ENCODE measurements at regions not wholly inside any gene's neighbourhood (a gene's known extent, or its start where the extent isn't known, plus 50 kb on each side); places are given as distances from the start of the nearest gene placed in this dataset.

DNA sequence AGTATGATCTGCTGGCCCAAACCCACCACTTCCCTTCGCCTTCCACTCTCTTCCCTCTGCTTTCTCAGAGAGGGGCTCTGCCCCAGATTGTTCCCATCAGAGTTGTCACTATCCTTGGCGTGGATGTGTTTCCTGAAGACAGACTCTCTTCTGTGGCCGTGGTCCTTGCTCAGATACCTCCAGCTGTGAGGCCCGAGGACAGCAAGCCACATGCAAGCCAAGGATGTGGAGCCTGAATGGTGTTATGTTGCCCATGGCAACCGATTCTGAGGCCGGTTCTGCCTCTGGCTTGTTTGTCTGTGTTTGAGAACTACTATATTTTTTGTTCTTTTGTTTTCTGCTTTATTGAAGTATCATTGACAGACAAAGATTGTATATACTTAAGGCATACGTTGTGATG lies 247.4 kb upstream of the PODXL start:
- no peaks in the 10 kb centered on the region for H3K36me3 Mint-ChIP-seq (ENCODE audit: low read depth)
- H3K9me3 Mint-ChIP-seq, result no peaks in the 10 kb centered on the region
- H3K4me3 Mint-ChIP-seq, result no peak overlapping the region
- H3K4me1 Mint-ChIP-seq, result no peaks in the 10 kb centered on the region
- H3K27me3 Mint-ChIP-seq (ENCODE audit: low read depth), result peaks cover 4% of the 10 kb centered on the region
- no peak overlapping the region for H3K27ac Mint-ChIP-seq
- TF ChIP-seq CTCF (IDR thresholded peaks at IDR 0.05; ENCODE audit: unreplicated experiment in 3 of 3), result no peak

GRCh38 chr7:131802195-131802864 lies 245.9 kb upstream of the PODXL start:
- no peak overlapping the region for H3K27ac Mint-ChIP-seq
- H3K36me3 Mint-ChIP-seq (ENCODE audit: low read depth), result no peaks in the 10 kb centered on the region
- H3K27me3 Mint-ChIP-seq (ENCODE audit: low read depth), result peaks cover 8% of the 10 kb centered on the region
- no peaks in the 10 kb centered on the region for H3K4me1 Mint-ChIP-seq
- H3K9me3 Mint-ChIP-seq, result no peaks in the 10 kb centered on the region
- H3K4me3 Mint-ChIP-seq, result no peak overlapping the region
- TF ChIP-seq CTCF (IDR thresholded peaks at IDR 0.05; ENCODE audit: unreplicated experiment in 3 of 3), result no peak

- Mint-ChIP-seq H3K9me3 (no peaks in the 10 kb centered on the region), H3K27me3 (ENCODE audit: low read depth) (peaks cover 8% of the 10 kb centered on the region), H3K4me1 (no peaks in the 10 kb centered on the region), H3K4me3 (no peak overlapping the region), H3K27ac (no peak overlapping the region), H3K36me3 (ENCODE audit: low read depth) (no peaks in the 10 kb centered on the region)
- TF ChIP-seq CTCF (IDR thresholded peaks at IDR 0.05; ENCODE audit: unreplicated experiment in 3 of 3), result no peak
Measured at GRCh38 chr7:131800531-131800930, 244.1 kb upstream of the PODXL start.

DNA sequence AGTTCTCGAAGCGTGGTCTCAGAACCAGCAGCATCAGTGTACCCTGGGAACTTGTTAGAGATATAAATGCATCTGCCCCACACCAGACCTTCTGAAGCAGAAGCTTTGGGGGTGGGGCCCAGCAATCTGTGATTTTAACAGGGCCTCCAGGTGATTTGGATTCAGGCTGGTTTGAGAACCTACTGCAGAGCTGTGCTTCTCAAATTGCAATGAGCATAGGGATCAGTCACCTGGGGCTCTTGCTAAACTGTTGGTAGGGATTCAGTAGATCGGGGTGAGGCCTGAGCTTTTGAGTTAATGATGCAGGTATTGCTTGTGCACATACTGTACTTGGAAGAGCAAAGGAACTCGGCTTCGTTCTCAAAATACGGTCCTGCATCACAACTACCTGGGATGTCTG lies 243.6 kb upstream of the PODXL start:
- H3K27ac Mint-ChIP-seq, result no peak overlapping the region

DNA sequence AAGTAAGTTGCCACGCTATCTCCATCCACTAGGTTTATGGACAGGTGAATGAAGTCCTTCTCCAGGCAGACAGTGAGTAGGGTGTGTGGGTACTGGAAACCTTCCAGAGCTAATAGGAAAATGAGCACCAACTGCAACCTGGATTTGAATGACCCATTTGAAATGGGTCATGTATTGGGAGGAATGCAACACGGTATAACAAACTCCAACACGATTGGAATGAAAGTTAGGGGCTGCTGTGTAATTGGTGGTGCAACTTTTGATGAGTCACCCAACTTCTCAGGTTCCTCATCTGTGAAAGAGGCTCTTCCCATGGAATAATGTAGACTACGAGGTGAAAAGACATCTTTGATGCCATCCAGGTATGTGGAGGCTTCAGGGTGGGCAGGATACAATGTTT lies 241.4 kb upstream of the PODXL start:
- Mint-ChIP-seq H3K27ac (no peak overlapping the region), H3K27me3 (ENCODE audit: low read depth) (peaks cover 8% of the 10 kb centered on the region), H3K36me3 (ENCODE audit: low read depth) (no peaks in the 10 kb centered on the region), H3K4me3 (no peak overlapping the region), H3K9me3 (no peaks in the 10 kb centered on the region), H3K4me1 (no peaks in the 10 kb centered on the region)
- TF ChIP-seq CTCF (IDR thresholded peaks at IDR 0.05; ENCODE audit: unreplicated experiment in 3 of 3), result no peak

More for the DNA sequence above, 243.6 kb upstream of the PODXL start:
- TF ChIP-seq CTCF (IDR thresholded peaks at IDR 0.05; ENCODE audit: unreplicated experiment in 3 of 3), result no peak
- Mint-ChIP-seq H3K36me3 (ENCODE audit: low read depth) (no peaks in the 10 kb centered on the region), H3K4me1 (no peaks in the 10 kb centered on the region), H3K9me3 (no peaks in the 10 kb centered on the region), H3K4me3 (no peak overlapping the region), H3K27me3 (ENCODE audit: low read depth) (peaks cover 8% of the 10 kb centered on the region)

DNA sequence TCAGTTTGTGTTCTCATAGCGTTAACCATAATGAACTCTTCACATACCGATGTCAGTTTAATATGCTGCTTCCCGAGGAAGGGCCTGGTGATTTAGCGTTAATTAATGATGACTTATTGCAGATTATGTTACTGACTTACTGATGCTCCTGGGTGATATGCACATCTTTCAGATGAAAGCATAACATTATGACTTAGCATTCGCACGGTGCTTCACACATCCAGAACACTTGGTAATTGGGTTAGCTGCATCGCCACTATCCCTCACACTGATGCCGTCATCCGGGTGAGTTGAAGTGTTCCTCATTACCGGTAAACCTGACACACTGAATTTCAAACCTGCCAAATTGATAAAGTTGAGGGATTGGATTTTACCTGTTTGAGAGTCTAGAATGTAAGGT lies 239.0 kb upstream of the PODXL start:
- Mint-ChIP-seq H3K27ac (no peak overlapping the region), H3K4me1 (no peaks in the 10 kb centered on the region), H3K4me3 (no peak overlapping the region), H3K27me3 (ENCODE audit: low read depth) (peaks cover 8% of the 10 kb centered on the region), H3K9me3 (peaks cover 3% of the 10 kb centered on the region), H3K36me3 (ENCODE audit: low read depth) (no peaks in the 10 kb centered on the region)
- TF ChIP-seq CTCF (IDR thresholded peaks at IDR 0.05; ENCODE audit: unreplicated experiment in 3 of 3), result no peak

Data from nephron (organoid).